Osteocyte (in vitro differentiated cells): ENCODE measurements at regions not wholly inside any gene's neighbourhood (a gene's known extent, or its start where the extent isn't known, plus 50 kb on each side); places are given as distances from the start of the nearest gene placed in this dataset.
A peak's percentile ranks its signal among the peaks of the same experiment; 100 is the strongest.

Source experiments
- DNase-seq: peaks from one replicate; pipeline ENCODE4 v3.0.0; 2021; ENCODE audit warnings: mixed read lengths; ENCODE audit not compliant: unreplicated experiment; ENCODE audit errors: extremely low spot score
- H3K27ac Mint-ChIP-seq: one replicate; pipeline ENCODE4 v1.8.0; 2021; ENCODE audit warnings: mild to moderate bottlenecking, mixed read lengths; ENCODE audit not compliant: unreplicated experiment
- H3K27me3 Mint-ChIP-seq: one replicate; pipeline ENCODE4 v1.8.0; 2021; ENCODE audit warnings: mixed read lengths; ENCODE audit not compliant: unreplicated experiment
- H3K36me3 Mint-ChIP-seq: one replicate; pipeline ENCODE4 v1.8.0; 2021; ENCODE audit warnings: mixed read lengths; ENCODE audit not compliant: unreplicated experiment
- H3K4me1 Mint-ChIP-seq: one replicate; pipeline ENCODE4 v1.8.0; 2021; ENCODE audit warnings: mixed read lengths; ENCODE audit not compliant: unreplicated experiment
- H3K4me3 Mint-ChIP-seq: one replicate; pipeline ENCODE4 v1.8.0; 2021; ENCODE audit warnings: mild to moderate bottlenecking, moderate library complexity, mixed read lengths; ENCODE audit not compliant: unreplicated experiment
- H3K9me3 Mint-ChIP-seq: one replicate; pipeline ENCODE4 v1.8.0; 2021; ENCODE audit warnings: mixed read lengths; ENCODE audit not compliant: unreplicated experiment
- CTCF ChIP-seq: fragments of 200-600 bp; sonication (generic); IDR thresholded peaks from 2 replicates; pipeline ENCODE4 v1.5.0; 2021; ENCODE audit warnings: antibody characterized with exemption, mild to moderate bottlenecking, moderate library complexity

- DNase-seq, result no peak
Measured at GRCh38 chr5:124816381-124816780, 69.9 kb upstream of the ZNF608 start.

GRCh38 chr5:124819201-124819600 is 72.8 kb upstream of the ZNF608 start:
- Mint-ChIP-seq H3K27me3 (no peaks in the 10 kb centered on the region), H3K36me3 (no peaks in the 10 kb centered on the region), H3K27ac (no peak overlapping the region), H3K4me1 (peaks cover 16% of the 10 kb centered on the region), H3K9me3 (peaks cover 5% of the 10 kb centered on the region), H3K4me3 (no peak overlapping the region)
- no peak for DNase-seq
- TF ChIP-seq CTCF, result no peak

More at GRCh38 chr5:124816381-124816780, 69.9 kb upstream of the ZNF608 start:
- Mint-ChIP-seq H3K4me3 (no peak overlapping the region), H3K9me3 (no peaks in the 10 kb centered on the region), H3K36me3 (no peaks in the 10 kb centered on the region), H3K27me3 (no peaks in the 10 kb centered on the region), H3K27ac (no peak overlapping the region), H3K4me1 (peaks cover 3% of the 10 kb centered on the region)
- no peak for TF ChIP-seq CTCF

DNA sequence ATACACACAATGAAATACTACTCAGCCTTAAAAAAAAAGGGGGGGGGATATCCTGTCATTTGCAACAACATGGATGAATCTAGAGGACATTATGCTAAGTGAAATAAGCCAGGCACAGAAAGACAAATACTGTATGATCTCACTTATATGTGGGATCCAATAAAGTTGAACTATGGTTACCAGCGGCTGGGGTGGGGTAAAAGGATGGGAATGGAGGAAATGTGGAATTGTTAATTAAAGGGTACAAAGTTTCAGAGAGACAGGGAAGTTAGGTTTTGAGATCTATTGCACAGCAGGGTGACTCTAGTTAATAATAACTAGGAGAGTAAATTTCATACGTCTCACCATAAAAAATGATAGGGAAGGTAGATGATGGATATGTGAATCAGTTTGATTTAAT is 76.2 kb upstream of the ZNF608 start:
- no peak overlapping the region for H3K4me3 Mint-ChIP-seq

GRCh38 chr5:124823380-124823779 is 76.9 kb upstream of the ZNF608 start:
- no peak overlapping the region for H3K4me3 Mint-ChIP-seq
- H3K4me1 Mint-ChIP-seq, result peaks cover 21% of the 10 kb centered on the region
- peaks cover 5% of the 10 kb centered on the region for H3K9me3 Mint-ChIP-seq
- H3K27me3 Mint-ChIP-seq, result no peaks in the 10 kb centered on the region
- DNase-seq, result no peak
- H3K36me3 Mint-ChIP-seq, result no peaks in the 10 kb centered on the region
- H3K27ac Mint-ChIP-seq, result peak overlapping the region; percentile 4
- TF ChIP-seq CTCF, result no peak

More for the DNA sequence above, 76.2 kb upstream of the ZNF608 start:
- DNase-seq, result no peak
- Mint-ChIP-seq H3K27ac (no peak overlapping the region), H3K4me1 (peaks cover 21% of the 10 kb centered on the region), H3K27me3 (no peaks in the 10 kb centered on the region), H3K9me3 (peaks cover 5% of the 10 kb centered on the region), H3K36me3 (no peaks in the 10 kb centered on the region)
- no peak for TF ChIP-seq CTCF

DNA sequence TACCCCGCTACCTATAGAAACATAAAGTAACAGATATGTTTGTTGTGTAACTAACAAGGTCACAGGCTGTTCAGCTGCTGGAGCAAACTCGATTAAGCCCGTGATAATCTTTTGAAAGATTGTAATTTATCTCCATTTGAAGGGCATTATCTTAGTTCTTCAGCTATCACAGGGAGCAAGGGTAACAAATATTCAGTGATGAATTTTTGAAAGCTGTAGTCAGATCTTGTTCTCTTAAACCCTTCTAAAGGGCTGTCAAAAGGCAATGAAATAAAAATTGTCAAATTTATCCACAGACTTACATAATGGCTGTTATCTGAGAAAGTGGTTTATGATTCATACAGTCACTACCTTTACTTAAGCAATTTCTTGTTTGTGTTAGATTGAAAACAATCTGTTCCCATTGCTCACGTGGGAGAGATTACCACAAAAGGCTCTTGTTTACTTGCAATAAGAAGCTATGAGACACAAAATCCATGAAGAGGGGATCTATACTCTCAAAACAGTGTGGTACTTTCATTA is 78.3 kb upstream of the ZNF608 start:
- Mint-ChIP-seq H3K4me1 (peaks cover 19% of the 10 kb centered on the region), H3K27me3 (no peaks in the 10 kb centered on the region), H3K27ac (no peak overlapping the region), H3K4me3 (no peak overlapping the region), H3K36me3 (no peaks in the 10 kb centered on the region), H3K9me3 (peaks cover 10% of the 10 kb centered on the region)
- no peak for TF ChIP-seq CTCF
- no peak for DNase-seq
